Stimulated activated CD8-positive, alpha-beta memory T cell treated with anti-CD3 and anti-CD28 coated beads, Interleukin-2, amount 100 ng/mL, for 48 hours (primary cell): ENCODE measurements at regions not wholly inside any gene's neighbourhood (a gene's known extent, or its start where the extent isn't known, plus 50 kb on each side); places are given as distances from the start of the nearest gene placed in this dataset.

Experiments
- DNase-seq, 2 donors: peaks; one replicate each; pipeline ENCODE4 v3.0.0-alpha.2; 2020; ENCODE audit warnings: low read depth in 2 of 2

- DNase-seq = no peak
Measured at GRCh38 chr1:229964281-229964680, 102.8 kb upstream of the GALNT2 start.

- no peak for DNase-seq
Measured at GRCh38 chr1:229970714-229971113, 96.3 kb upstream of the GALNT2 start.

- no peak for DNase-seq
Measured at GRCh38 chr1:229971141-229971540, 95.9 kb upstream of the GALNT2 start.

- DNase-seq = no peak
Measured at GRCh38 chr1:229972600-229973296, 94.3 kb upstream of the GALNT2 start.

GRCh38 chr1:229973297-229973612 is 93.8 kb upstream of the GALNT2 start:
- DNase-seq = no peak

- no peak for DNase-seq
Measured at GRCh38 chr1:229975047-229975446, 92.0 kb upstream of the GALNT2 start.

GRCh38 chr1:229980009-229980408 is 87.0 kb upstream of the GALNT2 start:
- DNase-seq = no peak

- no peak for DNase-seq
Measured at GRCh38 chr1:229981736-229982135, 85.3 kb upstream of the GALNT2 start.

- DNase-seq = no peak
Measured at GRCh38 chr1:229984310-229984991, 82.6 kb upstream of the GALNT2 start.

- no peak for DNase-seq
Measured at GRCh38 chr1:229984992-229985612, 81.9 kb upstream of the GALNT2 start.

GRCh38 chr1:229985613-229986010 is 81.4 kb upstream of the GALNT2 start:
- no peak for DNase-seq

GRCh38 chr1:229986737-229987337 is 80.2 kb upstream of the GALNT2 start:
- DNase-seq = no peak

GRCh38 chr1:229987953-229988352 is 79.1 kb upstream of the GALNT2 start:
- no peak for DNase-seq

- DNase-seq = no peak
Measured at GRCh38 chr1:229988534-229988933, 78.5 kb upstream of the GALNT2 start.

- no peak for DNase-seq
Measured at GRCh38 chr1:229989591-229990248, 77.3 kb upstream of the GALNT2 start.

GRCh38 chr1:229990326-229990725 is 76.7 kb upstream of the GALNT2 start:
- no peak for DNase-seq

- no peak for DNase-seq
Measured at GRCh38 chr1:229991104-229991513, 75.9 kb upstream of the GALNT2 start.

GRCh38 chr1:229991724-229992333 is 75.2 kb upstream of the GALNT2 start:
- no peak for DNase-seq

- DNase-seq = no peak
Measured at GRCh38 chr1:229993060-229993459, 74.0 kb upstream of the GALNT2 start.

- DNase-seq = no peak
Measured at GRCh38 chr1:229993894-229994293, 73.1 kb upstream of the GALNT2 start.

GRCh38 chr1:229999004-229999670 is 67.9 kb upstream of the GALNT2 start:
- DNase-seq = no peak
